Endodermal cell (in vitro differentiated cells): ENCODE measurements at regions not wholly inside any gene's neighbourhood (a gene's known extent, or its start where the extent isn't known, plus 50 kb on each side); places are given as distances from the start of the nearest gene placed in this dataset.

Experiments
- DNase-seq: peaks from one replicate; pipeline ENCODE4 v3.0.0-alpha.2; 2017
- H3K27ac ChIP-seq: 2 replicates; pipeline ENCODE4 v1.5.1; 2013; ENCODE audit warnings: mild to moderate bottlenecking, low read depth, low read length, moderate library complexity
- H3K27me3 ChIP-seq: 2 replicates; pipeline ENCODE4 v1.6.1; 2013; ENCODE audit warnings: mild to moderate bottlenecking, low read length, moderate library complexity; ENCODE audit not compliant: insufficient read depth, control insufficient read depth, poor library complexity, severe bottlenecking
- H3K36me3 ChIP-seq: 2 replicates; pipeline ENCODE4 v1.7.0; 2013; ENCODE audit warnings: mild to moderate bottlenecking, low read length, moderate library complexity; ENCODE audit not compliant: control insufficient read depth, insufficient read depth
- H3K4me1 ChIP-seq: one replicate; pipeline ENCODE4 v1.7.0; 2013; ENCODE audit warnings: low read length; ENCODE audit not compliant: control insufficient read depth, insufficient read depth
- H3K4me3 ChIP-seq: 2 replicates; pipeline ENCODE4 v1.5.1; 2013; ENCODE audit warnings: mild to moderate bottlenecking, low read length, moderate library complexity
- H3K9ac ChIP-seq: 2 replicates; pipeline ENCODE4 v1.6.1; 2013; ENCODE audit warnings: mild to moderate bottlenecking, low read length, moderate library complexity; ENCODE audit not compliant: poor library complexity, severe bottlenecking; ENCODE audit errors: extremely low read depth
- H3K9me3 ChIP-seq: 2 replicates; pipeline ENCODE4 v1.6.1; 2013; ENCODE audit warnings: mild to moderate bottlenecking, low read length, moderate library complexity; ENCODE audit not compliant: control insufficient read depth
- H3K27ac Mint-ChIP-seq: 2 replicates; pipeline ENCODE4 v1.8.0; 2020; ENCODE audit warnings: mixed read lengths
- H3K27me3 Mint-ChIP-seq: 2 replicates; pipeline ENCODE4 v1.8.0; 2021; ENCODE audit warnings: mild to moderate bottlenecking, mixed read lengths; ENCODE audit not compliant: insufficient read depth
- H3K36me3 Mint-ChIP-seq: 2 replicates; pipeline ENCODE4 v1.8.0; 2020; ENCODE audit warnings: low read depth, mixed read lengths
- H3K4me1 Mint-ChIP-seq: 2 replicates; pipeline ENCODE4 v1.8.0; 2020; ENCODE audit warnings: mixed read lengths
- H3K4me3 Mint-ChIP-seq: 2 replicates; pipeline ENCODE4 v1.8.0; 2020; ENCODE audit warnings: mild to moderate bottlenecking, moderate library complexity, mixed read lengths
- H3K9me3 Mint-ChIP-seq: 2 replicates; pipeline ENCODE4 v1.8.0; 2020; ENCODE audit warnings: mild to moderate bottlenecking, mixed read lengths
- WGBS, 2 experiments: methylation state at CpG; one replicate each; pipeline versions ENCODE4 v1.1.5 to v1.1.7; 2013; ENCODE audit warnings: missing lambda C conversion rate in 2 of 2, mixed read lengths in 1 of 2; ENCODE audit not compliant: insufficient coverage in 1 of 2, insufficient read length in 1 of 2; 5-methylcytosine and 5-hydroxymethylcytosine counted together
- TF ChIP-seq, protein P1 (sequence below): fragments of 200-600 bp; sonication (generic); conservative IDR thresholded peaks from 2 replicates; pipeline ENCODE4 v1.5.0; 2021; ENCODE audit warnings: antibody characterized with exemption, mild to moderate bottlenecking

DNA sequence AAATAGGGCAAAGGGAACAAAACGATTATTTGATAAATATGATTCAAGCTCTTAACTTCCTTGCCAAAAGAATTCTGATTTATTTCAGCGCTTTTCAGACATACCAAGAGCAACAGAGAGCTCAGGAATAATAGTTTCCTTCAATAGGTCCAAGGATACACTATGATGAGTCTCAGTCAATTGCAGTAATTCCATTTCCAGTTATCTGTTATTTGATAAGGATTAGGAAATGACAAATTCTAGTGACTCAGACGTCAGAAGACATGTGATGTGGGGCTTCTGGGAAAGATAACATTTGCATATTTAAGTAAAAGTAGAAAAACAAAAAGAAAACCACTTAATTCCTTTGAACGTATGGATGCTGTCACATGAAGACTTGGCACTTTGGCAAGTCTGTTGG, 1250.8 kb upstream of the CDH18 start:
- no peaks in the 10 kb centered on the region for H3K27me3 Mint-ChIP-seq
- no peak for DNase-seq
- Histone ChIP-seq H3K27ac (no peak overlapping the region), H3K4me1 (no peaks in the 10 kb centered on the region), H3K9me3 (no peaks in the 10 kb centered on the region), H3K9ac (no peak overlapping the region), H3K27me3 (no peaks in the 10 kb centered on the region), H3K36me3 (no peaks in the 10 kb centered on the region), H3K4me3 (no peak overlapping the region)
- TF ChIP-seq, protein P1, sequence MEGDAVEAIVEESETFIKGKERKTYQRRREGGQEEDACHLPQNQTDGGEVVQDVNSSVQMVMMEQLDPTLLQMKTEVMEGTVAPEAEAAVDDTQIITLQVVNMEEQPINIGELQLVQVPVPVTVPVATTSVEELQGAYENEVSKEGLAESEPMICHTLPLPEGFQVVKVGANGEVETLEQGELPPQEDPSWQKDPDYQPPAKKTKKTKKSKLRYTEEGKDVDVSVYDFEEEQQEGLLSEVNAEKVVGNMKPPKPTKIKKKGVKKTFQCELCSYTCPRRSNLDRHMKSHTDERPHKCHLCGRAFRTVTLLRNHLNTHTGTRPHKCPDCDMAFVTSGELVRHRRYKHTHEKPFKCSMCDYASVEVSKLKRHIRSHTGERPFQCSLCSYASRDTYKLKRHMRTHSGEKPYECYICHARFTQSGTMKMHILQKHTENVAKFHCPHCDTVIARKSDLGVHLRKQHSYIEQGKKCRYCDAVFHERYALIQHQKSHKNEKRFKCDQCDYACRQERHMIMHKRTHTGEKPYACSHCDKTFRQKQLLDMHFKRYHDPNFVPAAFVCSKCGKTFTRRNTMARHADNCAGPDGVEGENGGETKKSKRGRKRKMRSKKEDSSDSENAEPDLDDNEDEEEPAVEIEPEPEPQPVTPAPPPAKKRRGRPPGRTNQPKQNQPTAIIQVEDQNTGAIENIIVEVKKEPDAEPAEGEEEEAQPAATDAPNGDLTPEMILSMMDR = no peak
- no peak overlapping the region for H3K27ac Mint-ChIP-seq
- no peaks in the 10 kb centered on the region for H3K4me1 Mint-ChIP-seq
- 88 to 100% methylated on average over 2 to 4 of the region's 4 CpGs for WGBS, 2 experiments
- H3K9me3 Mint-ChIP-seq = no peaks in the 10 kb centered on the region
- no peak overlapping the region for H3K4me3 Mint-ChIP-seq
- no peaks in the 10 kb centered on the region for H3K36me3 Mint-ChIP-seq

DNA sequence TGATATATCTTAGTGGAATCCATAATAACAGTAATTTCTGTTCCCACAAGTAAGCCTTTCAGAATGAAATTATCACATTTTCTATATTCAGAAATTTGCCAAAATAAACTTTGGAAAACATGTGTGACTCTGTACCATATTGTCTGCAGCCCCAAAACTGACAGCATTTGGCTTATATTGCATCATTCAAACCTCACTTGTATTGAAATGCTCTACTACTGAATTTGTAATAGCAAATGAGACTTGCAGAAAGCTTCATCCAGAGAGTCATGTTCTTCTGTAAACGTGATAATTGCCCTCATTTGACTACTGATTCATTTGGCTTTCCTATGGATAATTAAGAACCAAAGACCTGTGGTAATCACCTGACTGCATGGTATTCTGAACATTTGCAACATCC, 1249.5 kb upstream of the CDH18 start:
- H3K4me1 ChIP-seq = no peaks in the 10 kb centered on the region
- Mint-ChIP-seq H3K27me3 (no peaks in the 10 kb centered on the region), H3K4me1 (no peaks in the 10 kb centered on the region), H3K36me3 (no peaks in the 10 kb centered on the region), H3K27ac (no peak overlapping the region), H3K4me3 (no peak overlapping the region), H3K9me3 (no peaks in the 10 kb centered on the region)
- H3K9me3 ChIP-seq = no peaks in the 10 kb centered on the region
- H3K9ac ChIP-seq = no peak overlapping the region
- no peak for DNase-seq
- WGBS, 2 experiments = 55 to 69% methylated on average over 1 of the region's 1 CpG
- H3K27ac ChIP-seq = no peak overlapping the region
- TF ChIP-seq, protein P1 = no peak
- no peaks in the 10 kb centered on the region for H3K36me3 ChIP-seq
- H3K27me3 ChIP-seq = no peaks in the 10 kb centered on the region
- H3K4me3 ChIP-seq = no peak overlapping the region

DNA sequence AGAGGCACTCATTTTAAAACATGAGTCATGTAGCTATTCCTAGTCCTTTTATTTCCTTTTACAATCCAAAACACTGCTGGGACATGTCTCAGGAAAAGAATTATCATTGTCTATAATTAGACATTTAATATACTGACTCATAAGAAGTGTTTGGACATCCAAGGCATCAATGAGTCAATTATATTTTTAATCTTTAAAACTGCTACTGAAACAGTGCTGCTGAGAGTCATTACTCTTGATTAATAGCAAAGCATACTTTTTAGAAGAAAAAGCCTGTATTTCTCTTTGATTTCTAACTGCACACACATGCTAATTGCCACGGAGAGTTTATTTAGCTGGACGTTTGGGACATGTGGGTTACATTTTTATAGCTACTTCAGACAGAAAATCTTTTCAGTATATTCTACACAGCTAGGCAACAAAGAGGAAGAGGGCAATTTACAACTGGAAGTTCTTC, 1249.0 kb upstream of the CDH18 start:
- no peaks in the 10 kb centered on the region for H3K36me3 Mint-ChIP-seq
- H3K9ac ChIP-seq = no peak overlapping the region
- DNase-seq = no peak

More for the DNA sequence above, 1249.0 kb upstream of the CDH18 start:
- no peaks in the 10 kb centered on the region for H3K27me3 Mint-ChIP-seq
- H3K9me3 ChIP-seq = no peaks in the 10 kb centered on the region
- H3K27ac Mint-ChIP-seq = no peak overlapping the region
- H3K9me3 Mint-ChIP-seq = no peaks in the 10 kb centered on the region
- no peak overlapping the region for H3K4me3 Mint-ChIP-seq
- no peaks in the 10 kb centered on the region for H3K36me3 ChIP-seq
- H3K4me1 Mint-ChIP-seq = no peaks in the 10 kb centered on the region
- 90% methylated on average over 2 of the region's 2 CpGs; no CpG with 5 or more reads in 1 of the 2 experiments for WGBS, 2 experiments
- TF ChIP-seq, protein P1 = no peak
- no peaks in the 10 kb centered on the region for H3K4me1 ChIP-seq
- H3K27me3 ChIP-seq = no peaks in the 10 kb centered on the region
- no peak overlapping the region for H3K4me3 ChIP-seq
- no peak overlapping the region for H3K27ac ChIP-seq
